ENCODE measurements at regions not wholly inside any gene's neighbourhood (a gene's known extent, or its start where the extent isn't known, plus 50 kb on each side); places are given as distances from the start of the nearest gene placed in this dataset.
"Not testable (repeated sequence)": the region's sequence is repeated elsewhere in the genome, so short reads cannot be mapped to it uniquely, and the experiment has no call there.

GRCh38 chr21:14008006-14008405 is 202.7 kb downstream of the LIPI start:
- not testable (repeated sequence) for H3K27me3 ChIP-seq (ENCODE audit: insufficient read depth, low read length); H3K36me3 ChIP-seq (ENCODE audit: insufficient read depth, low read length); H2AFZ ChIP-seq (ENCODE audit: low read length, unreplicated experiment); H3K4me3 ChIP-seq (ENCODE audit: low read depth, low read length); H3K27ac ChIP-seq (ENCODE audit: low read depth, low read length); H3K4me1 ChIP-seq (ENCODE audit: control insufficient read depth, insufficient read depth, low read length, unreplicated experiment); H3K79me2 ChIP-seq (ENCODE audit: control insufficient read depth, insufficient read depth, low read length, unreplicated experiment)

- not testable (repeated sequence) for H3K27ac ChIP-seq (ENCODE audit: low read depth, low read length); H3K27me3 ChIP-seq (ENCODE audit: insufficient read depth, low read length); H3K4me1 ChIP-seq (ENCODE audit: control insufficient read depth, insufficient read depth, low read length, unreplicated experiment); H3K36me3 ChIP-seq (ENCODE audit: insufficient read depth, low read length); H3K4me3 ChIP-seq (ENCODE audit: low read depth, low read length); H2AFZ ChIP-seq (ENCODE audit: low read length, unreplicated experiment); H3K79me2 ChIP-seq (ENCODE audit: control insufficient read depth, insufficient read depth, low read length, unreplicated experiment)
These were observed 204.6 kb downstream of the LIPI start for GRCh38 chr21:14006144-14006543.

- not testable (repeated sequence) for H3K27me3 ChIP-seq (ENCODE audit: insufficient read depth, low read length); H3K79me2 ChIP-seq (ENCODE audit: control insufficient read depth, insufficient read depth, low read length, unreplicated experiment); H3K27ac ChIP-seq (ENCODE audit: low read depth, low read length); H3K4me1 ChIP-seq (ENCODE audit: control insufficient read depth, insufficient read depth, low read length, unreplicated experiment); H3K36me3 ChIP-seq (ENCODE audit: insufficient read depth, low read length); H2AFZ ChIP-seq (ENCODE audit: low read length, unreplicated experiment); H3K4me3 ChIP-seq (ENCODE audit: low read depth, low read length)
These were observed 223.5 kb downstream of the LIPI start for GRCh38 chr21:13986996-13987958.

- H3K27me3 ChIP-seq (ENCODE audit: insufficient read depth, low read length); H3K4me1 ChIP-seq (ENCODE audit: control insufficient read depth, insufficient read depth, low read length, unreplicated experiment); H3K79me2 ChIP-seq (ENCODE audit: control insufficient read depth, insufficient read depth, low read length, unreplicated experiment); H3K4me3 ChIP-seq (ENCODE audit: low read depth, low read length); H3K36me3 ChIP-seq (ENCODE audit: insufficient read depth, low read length); H2AFZ ChIP-seq (ENCODE audit: low read length, unreplicated experiment); H3K27ac ChIP-seq (ENCODE audit: low read depth, low read length): not testable (repeated sequence)
These were observed 224.6 kb downstream of the LIPI start for GRCh38 chr21:13985865-13986863.

GRCh38 chr21:13985137-13985864 is 225.5 kb downstream of the LIPI start:
- H3K27ac ChIP-seq (ENCODE audit: low read depth, low read length); H3K36me3 ChIP-seq (ENCODE audit: insufficient read depth, low read length); H3K4me1 ChIP-seq (ENCODE audit: control insufficient read depth, insufficient read depth, low read length, unreplicated experiment); H2AFZ ChIP-seq (ENCODE audit: low read length, unreplicated experiment); H3K4me3 ChIP-seq (ENCODE audit: low read depth, low read length); H3K27me3 ChIP-seq (ENCODE audit: insufficient read depth, low read length); H3K79me2 ChIP-seq (ENCODE audit: control insufficient read depth, insufficient read depth, low read length, unreplicated experiment): not testable (repeated sequence)

GRCh38 chr21:13984728-13985127 is 226.0 kb downstream of the LIPI start:
- not testable (repeated sequence) for H2AFZ ChIP-seq (ENCODE audit: low read length, unreplicated experiment); H3K4me3 ChIP-seq (ENCODE audit: low read depth, low read length); H3K36me3 ChIP-seq (ENCODE audit: insufficient read depth, low read length); H3K79me2 ChIP-seq (ENCODE audit: control insufficient read depth, insufficient read depth, low read length, unreplicated experiment); H3K27ac ChIP-seq (ENCODE audit: low read depth, low read length); H3K4me1 ChIP-seq (ENCODE audit: control insufficient read depth, insufficient read depth, low read length, unreplicated experiment); H3K27me3 ChIP-seq (ENCODE audit: insufficient read depth, low read length)

GRCh38 chr21:13981176-13982087 is 229.3 kb downstream of the LIPI start:
- not testable (repeated sequence) for H3K4me1 ChIP-seq (ENCODE audit: control insufficient read depth, insufficient read depth, low read length, unreplicated experiment); H2AFZ ChIP-seq (ENCODE audit: low read length, unreplicated experiment); H3K36me3 ChIP-seq (ENCODE audit: insufficient read depth, low read length); H3K4me3 ChIP-seq (ENCODE audit: low read depth, low read length); H3K27me3 ChIP-seq (ENCODE audit: insufficient read depth, low read length); H3K79me2 ChIP-seq (ENCODE audit: control insufficient read depth, insufficient read depth, low read length, unreplicated experiment); H3K27ac ChIP-seq (ENCODE audit: low read depth, low read length)

GRCh38 chr21:13980115-13980662 is 230.6 kb downstream of the LIPI start:
- not testable (repeated sequence) for H3K27me3 ChIP-seq (ENCODE audit: insufficient read depth, low read length); H3K79me2 ChIP-seq (ENCODE audit: control insufficient read depth, insufficient read depth, low read length, unreplicated experiment); H2AFZ ChIP-seq (ENCODE audit: low read length, unreplicated experiment); H3K36me3 ChIP-seq (ENCODE audit: insufficient read depth, low read length); H3K4me3 ChIP-seq (ENCODE audit: low read depth, low read length); H3K4me1 ChIP-seq (ENCODE audit: control insufficient read depth, insufficient read depth, low read length, unreplicated experiment); H3K27ac ChIP-seq (ENCODE audit: low read depth, low read length)

- H3K27ac ChIP-seq (ENCODE audit: low read depth, low read length); H3K79me2 ChIP-seq (ENCODE audit: control insufficient read depth, insufficient read depth, low read length, unreplicated experiment); H2AFZ ChIP-seq (ENCODE audit: low read length, unreplicated experiment); H3K4me3 ChIP-seq (ENCODE audit: low read depth, low read length); H3K36me3 ChIP-seq (ENCODE audit: insufficient read depth, low read length); H3K27me3 ChIP-seq (ENCODE audit: insufficient read depth, low read length); H3K4me1 ChIP-seq (ENCODE audit: control insufficient read depth, insufficient read depth, low read length, unreplicated experiment): not testable (repeated sequence)
These were observed 231.1 kb downstream of the LIPI start for GRCh38 chr21:13979608-13980007.
